ENCODE measurements at regions not wholly inside any gene's neighbourhood (a gene's known extent, or its start where the extent isn't known, plus 50 kb on each side); places are given as distances from the start of the nearest gene placed in this dataset.
"Not testable (repeated sequence)": the region's sequence is repeated elsewhere in the genome, so short reads cannot be mapped to it uniquely, and the experiment has no call there.

- DNase-seq (ENCODE audit: low spot score) (no peak), FAIRE-seq (no peak)
Observed at GRCh38 chr7:104264285-104264684, 56.5 kb upstream of the ORC5 start.

GRCh38 chr7:104267701-104268368 lies 60.0 kb upstream of the ORC5 start:
- FAIRE-seq = no peak

GRCh38 chr7:104271948-104272347 lies 56.5 kb upstream of the LHFPL3 start:
- DNase-seq (ENCODE audit: low spot score) (no peak), FAIRE-seq (no peak)

More at GRCh38 chr7:104267701-104268368, 60.0 kb upstream of the ORC5 start:
- no peak for DNase-seq (ENCODE audit: low spot score)

- FAIRE-seq = no peak
Observed at GRCh38 chr7:104272767-104273384, 55.5 kb upstream of the LHFPL3 start.

GRCh38 chr7:104275900-104276299 lies 52.5 kb upstream of the LHFPL3 start:
- FAIRE-seq (no peak), DNase-seq (ENCODE audit: low spot score) (peak; percentile 35)

More at GRCh38 chr7:104272767-104273384, 55.5 kb upstream of the LHFPL3 start:
- DNase-seq (ENCODE audit: low spot score) = peak; percentile 32

GRCh38 chr7:104276730-104277129 lies 51.7 kb upstream of the LHFPL3 start:
- not testable (repeated sequence) for DNase-seq (ENCODE audit: low spot score); FAIRE-seq

All from urothelium cell line (cell line).